Thoracic aorta (tissue), 2 donors: ENCODE measurements at regions not wholly inside any gene's neighbourhood (a gene's known extent, or its start where the extent isn't known, plus 50 kb on each side); places are given as distances from the start of the nearest gene placed in this dataset.

Experiments used
- ATAC-seq: fragments of 150-250 bp; one replicate; pipeline ENCODE4 v1.8.0; 2017; ENCODE audit warnings: low read depth; ENCODE audit not compliant: insufficient number of reproducible peaks, low FRiP score
- DNase-seq: peaks from one replicate; pipeline ENCODE4 v3.0.0-alpha.2; 2020; ENCODE audit warnings: low spot score
- H3K27ac ChIP-seq, 2 donors: fragments of 200-600 bp; sonication (generic); 1 replicate in 1 of 2; 2 replicates in 1 of 2; pipeline ENCODE4 v1.5.1; 2016; ENCODE audit warnings: mild to moderate bottlenecking in 2 of 2, moderate library complexity in 2 of 2
- H3K27me3 ChIP-seq: fragments of 200-600 bp; sonication (generic); replicated peaks from 2 replicates; pipeline ENCODE4 v1.6.0; 2016; ENCODE audit warnings: mild to moderate bottlenecking; ENCODE audit not compliant: insufficient read depth
- H3K36me3 ChIP-seq: fragments of 200-600 bp; sonication (generic); one replicate; pipeline ENCODE4 v1.5.1; 2016
- H3K4me1 ChIP-seq, 2 donors: fragments of 200-600 bp; sonication (generic); 1 replicate in 1 of 2; 2 replicates in 1 of 2; pipeline versions ENCODE4 v1.5.1 to v1.6.0; 2016; ENCODE audit warnings: low read depth in 2 of 2, mild to moderate bottlenecking in 1 of 2; ENCODE audit not compliant: control insufficient read depth in 1 of 2
- H3K4me3 ChIP-seq: fragments of 200-600 bp; sonication (generic); 2 replicates; pipeline ENCODE4 v1.5.1; 2016; ENCODE audit warnings: mild to moderate bottlenecking
- H3K9me3 ChIP-seq: fragments of 200-600 bp; sonication (generic); 2 replicates; pipeline ENCODE4 v1.5.1; 2016
- CTCF ChIP-seq: fragments of 200-600 bp; sonication (generic); IDR thresholded peaks from one replicate; pipeline ENCODE4 v1.5.1; 2019; ENCODE audit warnings: antibody characterized with exemption

GRCh38 chr12:76622915-76623314, 63.3 kb upstream of the OSBPL8 start:
- no peaks in the 10 kb centered on the region for H3K9me3 ChIP-seq
- ATAC-seq (no peak), DNase-seq (no peak)
- H3K27ac ChIP-seq = no peak overlapping the region
- no peak overlapping the region for H3K4me3 ChIP-seq
- H3K27me3 ChIP-seq = no peaks in the 10 kb centered on the region
- no peaks in the 10 kb centered on the region for H3K36me3 ChIP-seq
- no peak for TF ChIP-seq CTCF
- no peaks in the 10 kb centered on the region for H3K4me1 ChIP-seq

GRCh38 chr12:76623931-76624330, 64.4 kb upstream of the OSBPL8 start:
- H3K9me3 ChIP-seq = no peaks in the 10 kb centered on the region
- ATAC-seq = no peak
- no peaks in the 10 kb centered on the region for H3K4me1 ChIP-seq
- no peaks in the 10 kb centered on the region for H3K36me3 ChIP-seq
- H3K27ac ChIP-seq = no peak overlapping the region
- no peak for TF ChIP-seq CTCF
- H3K4me3 ChIP-seq = no peak overlapping the region
- no peak for DNase-seq
- no peaks in the 10 kb centered on the region for H3K27me3 ChIP-seq

- no peak for DNase-seq
- H3K36me3 ChIP-seq = no peaks in the 10 kb centered on the region
- no peaks in the 10 kb centered on the region for H3K9me3 ChIP-seq
- H3K4me3 ChIP-seq = no peak overlapping the region
- TF ChIP-seq CTCF = no peak
- no peaks in the 10 kb centered on the region for H3K4me1 ChIP-seq
- no peak for ATAC-seq
- no peaks in the 10 kb centered on the region for H3K27me3 ChIP-seq
- H3K27ac ChIP-seq = no peak overlapping the region
These were observed 68.0 kb upstream of the OSBPL8 start for GRCh38 chr12:76627346-76628135.

- H3K9me3 ChIP-seq = no peaks in the 10 kb centered on the region
- no peaks in the 10 kb centered on the region for H3K27me3 ChIP-seq
- no peak overlapping the region for H3K27ac ChIP-seq
- DNase-seq (no peak), ATAC-seq (no peak)
- H3K4me3 ChIP-seq = no peak overlapping the region
- H3K36me3 ChIP-seq = no peaks in the 10 kb centered on the region
- no peaks in the 10 kb centered on the region for H3K4me1 ChIP-seq
- no peak for TF ChIP-seq CTCF
These were observed 69.2 kb upstream of the OSBPL8 start for GRCh38 chr12:76628745-76629144.

- TF ChIP-seq CTCF = no peak
- H3K4me1 ChIP-seq = no peaks in the 10 kb centered on the region
- DNase-seq = no peak
- H3K27ac ChIP-seq = no peak overlapping the region
- no peaks in the 10 kb centered on the region for H3K36me3 ChIP-seq
- no peaks in the 10 kb centered on the region for H3K9me3 ChIP-seq
- H3K4me3 ChIP-seq = no peak overlapping the region
- no peaks in the 10 kb centered on the region for H3K27me3 ChIP-seq
- no peak for ATAC-seq
These were observed 72.2 kb upstream of the OSBPL8 start for GRCh38 chr12:76631741-76632140.
